Raji (cell line): ENCODE measurements at regions not wholly inside any gene's neighbourhood (a gene's known extent, or its start where the extent isn't known, plus 50 kb on each side); places are given as distances from the start of the nearest gene placed in this dataset.

Experiments
- POLR2A ChIP-seq: IDR thresholded peaks from 2 replicates; pipeline ENCODE4 v1.6.1; 2011; ENCODE audit warnings: low read depth, low read length, control low read depth; ENCODE audit not compliant: insufficient read depth

DNA sequence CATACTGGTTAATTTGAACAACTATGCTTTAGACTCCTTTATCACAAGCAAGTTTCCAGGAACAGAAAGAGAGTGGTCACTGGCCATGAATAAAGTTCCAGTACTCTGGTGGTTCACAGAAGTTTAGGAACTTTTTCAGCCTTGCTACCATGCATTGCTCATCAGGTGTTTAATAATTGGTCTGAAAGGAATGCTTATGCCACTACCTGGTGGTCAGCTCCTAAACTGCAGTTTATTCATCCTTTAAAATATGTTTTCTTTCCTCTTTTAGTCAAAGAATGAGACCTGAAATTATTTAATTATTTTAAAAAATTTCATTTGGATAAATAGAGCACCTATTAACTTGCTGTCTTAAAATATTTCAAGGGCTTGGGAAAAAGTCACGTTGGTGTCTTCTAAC, 260.1 kb upstream of the OR4E1 start:
- TF ChIP-seq POLR2A = no peak

DNA sequence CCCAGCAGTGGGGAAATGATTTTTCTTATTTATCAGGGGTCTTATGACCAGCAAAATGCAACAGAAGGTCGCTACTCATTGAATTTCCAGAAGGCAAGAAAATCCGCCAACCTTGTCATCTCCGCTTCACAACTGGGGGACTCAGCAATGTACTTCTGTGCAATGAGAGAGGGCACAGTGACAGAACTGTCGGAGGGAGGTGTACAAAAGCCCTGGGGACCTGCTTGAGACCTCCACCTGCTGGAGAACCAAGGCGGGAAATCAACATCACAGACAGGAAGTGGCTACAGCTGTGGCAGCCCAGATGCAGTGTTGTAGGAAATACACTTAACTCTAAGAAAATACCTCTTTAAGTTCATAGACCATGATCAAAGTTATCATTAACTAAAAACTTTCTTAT, 250.9 kb upstream of the OR4E1 start:
- TF ChIP-seq POLR2A = no peak

DNA sequence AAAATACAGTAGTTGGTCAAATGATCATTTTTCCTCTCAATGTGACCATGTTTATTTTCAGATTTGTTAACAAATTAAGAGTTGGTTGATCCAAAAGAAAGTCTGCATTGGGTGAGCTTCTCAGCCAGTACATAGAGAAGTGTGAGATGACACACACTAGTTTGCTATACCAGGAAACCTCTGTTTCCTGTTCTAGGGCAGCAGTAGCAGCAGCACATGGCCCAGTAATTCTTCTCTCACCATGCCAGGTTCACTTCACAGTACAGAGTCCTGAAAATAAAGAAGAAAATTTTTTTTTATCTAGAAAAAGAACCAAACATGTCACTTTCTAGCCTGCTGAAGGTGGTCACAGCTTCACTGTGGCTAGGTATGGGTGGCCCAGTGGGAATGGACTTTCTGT, 250.2 kb upstream of the OR4E1 start:
- TF ChIP-seq POLR2A = no peak

DNA sequence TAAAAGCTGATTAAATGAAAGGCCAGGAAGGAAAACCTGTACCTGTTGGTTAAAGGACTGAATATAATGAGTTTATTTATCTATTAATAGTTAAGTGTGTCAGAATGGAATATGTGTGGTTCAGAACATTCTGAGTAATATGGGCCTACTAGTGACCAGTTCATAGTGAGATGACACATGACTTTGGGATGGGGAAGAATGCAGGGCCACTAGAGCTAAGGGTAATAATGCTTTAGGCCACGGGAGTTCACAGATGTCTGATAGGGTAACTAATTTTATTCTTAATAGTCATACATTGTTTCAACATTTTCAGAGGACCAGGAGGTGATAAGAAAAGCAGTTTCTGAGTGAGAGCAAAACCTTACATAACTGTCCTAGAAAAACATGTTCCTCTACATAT, 247.8 kb upstream of the OR4E1 start:
- TF ChIP-seq POLR2A = no peak

DNA sequence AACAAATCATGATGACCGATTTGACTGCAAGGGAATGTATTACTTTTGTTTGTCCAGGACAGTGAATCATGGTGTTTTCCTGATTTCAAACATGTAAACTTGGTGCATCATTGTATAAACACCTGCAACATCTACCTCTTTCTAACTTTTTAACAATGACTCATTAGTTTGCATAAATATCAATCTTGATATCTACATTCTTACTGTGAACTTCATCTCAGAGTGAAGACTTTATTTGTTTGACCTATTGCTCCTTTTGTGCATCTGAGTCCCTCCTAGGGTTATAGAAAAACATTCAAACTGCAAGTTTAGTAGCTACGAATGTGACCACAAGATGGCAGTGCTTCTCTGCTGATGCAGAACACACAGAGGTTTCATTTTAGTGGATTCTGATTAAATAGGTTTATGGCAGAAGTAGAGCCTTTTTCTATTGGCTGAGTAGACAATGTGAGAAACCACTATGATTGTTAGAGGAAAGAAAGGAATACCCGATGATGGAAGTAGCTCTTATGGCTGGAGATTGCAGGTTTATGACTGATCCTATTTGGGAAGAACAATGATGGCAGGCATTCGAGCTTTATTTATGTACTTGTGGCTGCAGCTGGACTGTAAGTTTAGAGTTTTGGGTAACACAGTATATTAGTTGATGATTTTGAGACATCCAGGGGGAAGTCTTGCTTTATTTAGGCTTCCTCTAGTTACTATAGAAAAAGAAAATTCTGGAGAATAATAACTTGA, 244.2 kb upstream of the OR4E1 start:
- TF ChIP-seq POLR2A = no peak

DNA sequence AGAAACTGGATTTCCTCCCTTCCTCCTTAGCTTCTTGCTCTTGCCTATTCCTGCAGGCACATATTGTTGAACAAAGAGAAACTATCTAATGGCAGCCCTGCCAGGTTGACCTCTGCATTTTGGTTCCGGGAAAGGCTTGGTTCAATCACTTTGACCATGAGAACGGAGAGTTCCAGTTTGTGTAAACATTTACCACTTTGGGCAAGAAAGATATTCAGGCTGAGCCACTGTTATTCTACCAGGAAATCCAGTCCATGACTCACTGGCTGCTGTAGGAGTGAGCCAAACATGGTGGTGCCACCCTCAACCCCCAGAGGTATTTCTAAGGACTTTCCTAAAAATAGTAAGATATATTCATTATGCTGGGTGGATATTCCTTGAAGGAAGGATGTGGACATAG, 242.2 kb upstream of the OR4E1 start:
- TF ChIP-seq POLR2A = no peak

DNA sequence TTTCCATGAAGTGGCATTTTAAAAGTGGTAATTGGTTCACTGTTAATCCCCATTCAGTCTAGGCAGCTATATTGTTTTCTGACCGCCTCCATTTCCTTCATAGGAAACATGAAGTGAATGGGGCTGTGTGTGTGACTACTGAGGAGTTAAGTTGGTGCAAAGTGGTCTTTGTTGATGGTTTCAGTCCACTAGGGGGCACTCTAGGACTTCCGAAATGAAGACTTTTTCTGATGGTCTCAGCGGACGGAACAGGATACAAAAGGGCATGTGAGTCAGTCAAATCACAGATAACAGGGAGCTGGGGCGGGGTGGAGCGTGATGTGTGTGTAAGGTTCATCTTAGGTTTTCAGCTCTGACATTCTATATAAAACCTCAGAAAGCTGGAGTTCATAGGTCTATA, 240.1 kb upstream of the OR4E1 start:
- no peak for TF ChIP-seq POLR2A

DNA sequence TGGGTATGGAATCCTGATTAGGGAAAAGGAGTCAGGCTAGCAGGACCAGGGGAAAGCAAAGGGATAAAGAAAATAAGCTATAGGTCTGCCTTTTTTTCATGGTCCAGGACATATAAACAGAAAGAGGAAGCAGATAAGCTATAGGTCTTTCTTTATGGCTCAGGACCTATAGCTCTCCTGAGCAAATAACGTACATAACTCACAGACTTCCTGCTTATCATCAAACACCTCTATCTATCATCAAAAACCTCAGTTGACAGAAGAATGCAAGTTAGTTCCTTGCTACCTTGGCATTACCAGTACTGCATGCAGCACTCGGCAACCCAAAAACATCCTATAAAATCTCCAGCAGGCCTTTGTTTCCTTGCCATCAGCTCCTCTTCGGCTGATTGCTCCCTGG, 238.7 kb upstream of the OR4E1 start:
- no peak for TF ChIP-seq POLR2A

DNA sequence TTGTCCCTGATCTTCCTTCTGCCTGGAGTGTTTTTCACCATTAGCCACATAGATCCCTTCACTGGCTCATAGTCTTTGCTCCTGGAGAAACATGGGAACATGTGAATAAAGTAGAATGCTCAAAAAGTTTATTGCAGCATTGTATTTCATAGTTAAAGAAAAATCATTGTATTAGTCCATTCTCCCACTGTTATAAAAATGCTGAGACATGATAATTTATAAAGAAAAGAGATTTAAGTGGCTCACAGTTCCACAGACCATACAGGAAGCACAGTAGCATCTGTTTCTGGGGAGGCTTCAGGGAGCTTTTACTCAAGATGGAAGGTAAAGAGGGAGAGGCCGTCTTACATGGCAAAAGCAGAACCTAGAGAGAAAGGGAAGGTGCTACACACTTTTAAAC, 238.3 kb upstream of the OR4E1 start:
- no peak for TF ChIP-seq POLR2A

DNA sequence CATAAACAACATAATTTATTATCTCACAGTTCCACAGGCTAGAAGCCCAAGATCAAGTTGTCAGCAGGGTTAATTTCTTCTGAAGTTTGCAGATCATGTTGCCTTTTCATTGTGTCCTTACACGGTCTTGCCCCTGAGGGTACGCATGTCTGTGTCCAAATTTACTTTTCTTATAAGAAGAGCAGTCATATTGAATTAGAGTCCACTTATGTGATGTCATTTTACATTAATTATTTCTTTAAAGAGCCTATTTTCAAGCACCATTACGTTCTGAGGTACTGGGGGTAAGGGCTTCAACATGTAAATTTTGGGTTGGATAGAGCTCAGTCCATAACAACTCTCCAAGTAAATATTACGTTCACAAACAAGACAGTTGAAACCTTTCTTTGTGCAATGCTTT, 236.6 kb upstream of the OR4E1 start:
- no peak for TF ChIP-seq POLR2A

DNA sequence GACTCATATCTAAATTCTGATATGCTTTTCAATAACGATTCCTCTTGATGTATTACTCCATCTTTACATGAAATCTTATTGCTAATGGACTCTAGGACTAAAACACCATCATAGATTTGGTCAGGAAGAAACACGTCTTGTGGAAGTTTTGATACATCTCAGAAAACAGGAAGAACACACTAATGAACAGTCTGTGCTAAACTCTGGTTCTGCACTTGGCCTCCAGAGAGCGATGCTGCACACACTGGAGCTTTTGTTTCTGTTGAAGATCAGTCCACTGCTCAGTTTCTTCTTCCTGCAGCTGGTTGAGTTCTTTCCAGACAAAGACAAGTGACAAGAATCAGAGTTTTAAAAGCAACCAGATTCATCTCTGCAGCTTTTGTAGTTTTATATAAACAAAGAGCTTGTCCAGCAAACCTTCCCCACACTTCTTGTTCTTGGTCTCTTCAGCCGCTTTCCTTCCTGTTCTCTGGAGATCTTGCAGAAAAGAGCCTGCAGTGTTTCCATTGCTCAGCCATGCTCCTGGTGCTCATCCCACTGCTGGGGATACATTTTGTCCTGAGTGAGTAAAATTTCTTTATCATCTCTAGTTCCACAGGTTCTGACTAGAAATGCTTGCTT, 229.1 kb upstream of the OR4E1 start:
- no peak for TF ChIP-seq POLR2A

DNA sequence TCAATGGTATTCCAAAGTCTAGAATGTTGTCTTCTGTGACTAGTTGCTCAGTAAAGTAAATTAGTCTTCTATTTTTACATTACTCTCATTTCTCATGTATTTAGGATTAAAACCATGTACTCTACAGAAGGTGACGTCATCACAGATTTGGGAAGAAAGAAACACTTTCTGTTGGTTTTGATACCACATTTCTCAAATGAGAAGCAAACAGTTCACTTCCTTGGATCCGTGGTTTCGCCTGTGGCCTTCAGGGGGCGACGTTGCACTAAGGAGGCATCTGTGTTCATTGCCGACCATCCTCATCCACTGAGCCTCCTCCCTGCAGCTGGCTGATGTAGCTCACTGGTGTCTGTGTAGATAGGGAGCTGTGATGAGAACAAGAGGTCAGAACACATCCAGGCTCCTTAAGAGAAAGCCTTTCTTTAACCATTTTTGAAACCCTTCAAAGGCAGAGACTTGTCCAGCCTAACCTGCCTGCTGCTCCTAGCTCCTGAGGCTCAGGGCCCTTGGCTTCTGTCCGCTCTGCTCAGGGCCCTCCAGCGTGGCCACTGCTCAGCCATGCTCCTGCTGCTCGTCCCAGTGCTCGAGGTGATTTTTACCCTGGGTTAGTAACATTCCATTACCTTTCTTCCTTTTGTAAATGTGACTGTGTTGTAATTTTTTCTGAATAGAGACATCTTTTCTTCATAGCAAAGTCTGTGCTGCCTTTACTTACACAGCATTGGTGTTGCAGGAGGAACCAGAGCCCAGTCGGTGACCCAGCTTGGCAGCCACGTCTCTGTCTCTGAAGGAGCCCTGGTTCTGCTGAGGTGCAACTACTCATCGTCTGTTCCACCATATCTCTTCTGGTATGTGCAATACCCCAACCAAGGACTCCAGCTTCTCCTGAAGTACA, 220.6 kb upstream of the OR4E1 start:
- TF ChIP-seq POLR2A = no peak

DNA sequence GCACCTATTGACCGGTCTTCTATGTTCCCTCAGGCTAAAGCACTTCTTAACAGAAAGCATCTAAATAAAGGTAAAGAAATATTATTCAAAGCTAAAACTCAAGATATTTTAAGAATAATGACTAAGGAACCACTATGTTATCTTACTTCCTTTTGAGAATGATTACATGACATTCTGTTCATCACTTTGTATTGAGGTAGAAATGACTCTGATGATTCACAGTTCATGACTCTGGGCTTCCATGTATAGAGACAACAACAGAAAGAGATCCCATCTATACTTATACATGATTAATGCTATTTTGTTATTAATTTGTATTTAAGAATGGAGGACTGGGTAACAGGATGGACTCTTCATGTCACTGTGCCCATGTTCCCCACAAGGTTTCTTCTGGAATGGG, 218.3 kb upstream of the OR4E1 start:
- TF ChIP-seq POLR2A = no peak

DNA sequence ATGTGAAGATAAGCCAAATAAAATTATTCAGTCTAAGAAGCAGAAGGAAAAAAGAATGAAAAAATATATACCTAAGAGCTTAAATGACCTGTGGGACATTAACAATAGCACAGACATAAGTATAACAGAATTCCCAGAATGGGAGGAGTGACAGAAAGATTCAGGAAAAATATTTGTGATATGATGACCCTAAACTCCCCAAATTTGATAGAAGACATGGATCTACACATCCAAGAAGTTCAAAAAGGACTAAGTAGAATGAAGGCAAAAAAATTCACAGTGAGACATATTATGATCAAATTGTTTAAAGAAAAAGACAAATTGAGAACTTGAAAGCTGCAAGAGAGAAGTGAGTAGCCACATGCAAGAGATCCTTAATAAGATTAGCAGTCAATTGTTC, 211.4 kb upstream of the OR4E1 start:
- no peak for TF ChIP-seq POLR2A

DNA sequence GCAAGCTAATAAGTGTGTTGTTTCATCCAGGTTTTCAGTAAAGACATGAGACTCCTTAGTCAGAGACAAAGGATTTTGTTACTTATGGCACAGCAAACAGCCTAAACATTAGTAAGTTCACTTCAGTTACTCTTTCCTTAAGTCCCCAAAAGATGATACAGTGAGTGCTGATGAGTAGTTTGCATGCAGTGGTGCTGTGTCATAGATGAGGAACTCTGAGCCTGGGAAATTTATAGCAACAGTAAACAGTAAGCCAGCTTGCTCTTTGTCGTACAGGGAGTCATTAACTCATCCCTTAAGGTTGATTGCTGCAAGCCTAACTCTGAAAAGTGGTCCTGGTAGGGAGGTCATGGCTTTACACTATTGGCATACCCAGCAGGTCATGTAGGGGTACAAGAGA, 208.6 kb upstream of the OR4E1 start:
- TF ChIP-seq POLR2A = no peak

DNA sequence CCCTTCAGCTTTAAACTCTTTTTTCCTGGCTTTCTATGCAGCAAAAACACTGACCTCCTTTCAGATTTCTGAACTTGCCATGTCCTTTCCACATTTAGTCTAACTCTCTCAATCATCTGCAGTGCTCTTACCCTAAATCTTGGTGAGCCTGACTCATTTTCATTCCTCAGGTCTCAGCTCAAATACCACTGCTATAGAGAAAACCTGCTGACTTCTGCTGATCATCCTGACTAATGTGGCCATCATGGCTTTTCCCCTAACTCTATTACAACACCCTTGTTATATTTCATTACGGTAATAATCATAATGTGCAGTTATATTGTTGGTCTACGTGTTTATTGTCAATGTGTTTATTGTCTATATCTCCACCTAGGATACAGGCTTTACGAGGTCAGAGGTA, 207.3 kb upstream of the OR4E1 start:
- no peak for TF ChIP-seq POLR2A

DNA sequence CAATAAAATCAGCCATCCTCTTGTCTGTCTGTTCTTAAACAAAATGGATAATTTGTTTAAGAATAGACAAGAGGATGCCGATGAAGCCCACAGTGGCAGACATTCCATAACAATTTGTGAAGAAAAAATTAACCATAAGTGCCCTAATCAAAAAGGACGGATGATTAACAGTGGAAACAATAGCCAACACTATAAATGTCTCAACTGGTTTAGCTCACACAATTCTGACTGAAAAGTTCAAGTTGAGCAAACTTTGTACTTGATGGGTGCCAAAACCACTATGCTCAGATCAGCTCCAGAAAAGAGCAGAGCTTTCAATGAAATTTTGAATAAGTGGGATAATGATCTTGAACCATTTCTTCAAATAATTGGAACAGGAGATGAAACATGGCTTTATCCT, 202.2 kb upstream of the OR4E1 start:
- no peak for TF ChIP-seq POLR2A

DNA sequence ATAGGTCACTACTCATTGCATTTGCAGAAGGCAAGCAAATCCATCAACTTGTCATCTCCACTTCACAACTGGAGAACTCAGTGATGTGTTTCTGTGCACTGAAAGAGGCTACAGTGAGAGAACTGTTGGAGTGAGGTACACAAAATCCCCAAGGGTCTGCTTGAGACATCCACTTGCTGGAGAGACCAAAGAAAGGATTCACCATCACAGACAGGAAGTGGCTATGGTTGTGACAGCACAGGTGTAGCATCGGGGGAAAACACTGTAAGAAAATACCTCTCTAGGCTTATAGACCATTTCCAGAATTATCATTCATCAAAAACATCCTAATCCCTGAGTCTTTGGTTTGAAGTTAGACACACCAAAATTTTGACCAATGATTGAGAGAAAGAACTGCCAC, 201.3 kb upstream of the OR4E1 start:
- no peak for TF ChIP-seq POLR2A
